Mesendoderm (in vitro differentiated cells): ENCODE measurements at regions not wholly inside any gene's neighbourhood (a gene's known extent, or its start where the extent isn't known, plus 50 kb on each side); places are given as distances from the start of the nearest gene placed in this dataset.
"Not testable (repeated sequence)": the region's sequence is repeated elsewhere in the genome, so short reads cannot be mapped to it uniquely, and the experiment has no call there.

Experiments used
- DNase-seq: peaks from one replicate; pipeline ENCODE4 v3.0.0; 2013
- H2AK5ac ChIP-seq: 2 replicates; pipeline ENCODE4 v1.6.1; 2013; ENCODE audit warnings: low read length, inconsistent platforms
- H2BK120ac ChIP-seq: 2 replicates; pipeline ENCODE4 v1.6.1; 2013; ENCODE audit warnings: low read depth, mild to moderate bottlenecking, low read length, moderate library complexity, mixed read lengths
- H2BK15ac ChIP-seq: replicated peaks from 2 replicates; pipeline ENCODE4 v1.6.1; 2013; ENCODE audit warnings: low read depth, mild to moderate bottlenecking, moderate library complexity
- H2BK5ac ChIP-seq: 2 replicates; pipeline ENCODE4 v1.6.1; 2013; ENCODE audit warnings: low read length, inconsistent platforms
- H3K18ac ChIP-seq: 2 replicates; pipeline ENCODE4 v1.6.1; 2013; ENCODE audit warnings: mild to moderate bottlenecking, low read length, mixed read lengths
- H3K23ac ChIP-seq: one replicate; pipeline ENCODE4 v1.6.1; 2013; ENCODE audit warnings: low read length
- H3K27ac ChIP-seq: 2 replicates; pipeline ENCODE4 v1.5.1; 2013; ENCODE audit warnings: low read depth, mild to moderate bottlenecking, inconsistent platforms, low read length, moderate library complexity
- H3K27me3 ChIP-seq: 2 replicates; pipeline ENCODE4 v1.6.1; 2013; ENCODE audit warnings: low read length, control low read depth, mild to moderate bottlenecking, inconsistent platforms; ENCODE audit not compliant: insufficient read depth, poor library complexity
- H3K36me3 ChIP-seq: 2 replicates; pipeline ENCODE4 v1.6.1; 2013; ENCODE audit warnings: low read length, inconsistent platforms; ENCODE audit not compliant: control insufficient read depth, insufficient read depth
- H3K4ac ChIP-seq: one replicate; pipeline ENCODE4 v1.6.1; 2013; ENCODE audit warnings: low read depth, mild to moderate bottlenecking, low read length, moderate library complexity
- H3K4me1 ChIP-seq: 2 replicates; pipeline ENCODE4 v1.6.1; 2013; ENCODE audit warnings: low read depth, low read length, inconsistent platforms; ENCODE audit not compliant: control insufficient read depth
- H3K4me2 ChIP-seq: 2 replicates; pipeline ENCODE4 v1.6.1; 2013; ENCODE audit warnings: low read length
- H3K4me3 ChIP-seq: 2 replicates; pipeline ENCODE4 v1.5.1; 2013; ENCODE audit warnings: mild to moderate bottlenecking, low read length
- H3K56ac ChIP-seq: one replicate; pipeline ENCODE4 v1.6.1; 2013; ENCODE audit warnings: low read length
- H3K79me1 ChIP-seq: 2 replicates; pipeline ENCODE4 v1.6.1; 2013; ENCODE audit warnings: low read length, inconsistent platforms
- H3K79me2 ChIP-seq: 2 replicates; pipeline ENCODE4 v1.6.1; 2013; ENCODE audit warnings: mild to moderate bottlenecking, low read length; ENCODE audit not compliant: control insufficient read depth, insufficient read depth
- H3K9ac ChIP-seq: 2 replicates; pipeline ENCODE4 v1.6.1; 2013; ENCODE audit warnings: low read length, inconsistent platforms
- H4K5ac ChIP-seq: one replicate; pipeline ENCODE4 v1.6.1; 2013; ENCODE audit warnings: low read length
- H4K8ac ChIP-seq: one replicate; pipeline ENCODE4 v1.6.1; 2013; ENCODE audit warnings: low read depth, mild to moderate bottlenecking, control low read depth, low read length, moderate library complexity
- WGBS: extraction: QIAGEN DNeasy Blood & Tissue Kit; methylation state at CpG from one replicate; pipeline ENCODE4 v1.1.7; 2013; ENCODE audit warnings: low lambda C conversion rate, missing lambda C conversion rate; ENCODE audit not compliant: insufficient coverage; ENCODE audit errors: extremely low coverage; 5-methylcytosine and 5-hydroxymethylcytosine counted together

DNA sequence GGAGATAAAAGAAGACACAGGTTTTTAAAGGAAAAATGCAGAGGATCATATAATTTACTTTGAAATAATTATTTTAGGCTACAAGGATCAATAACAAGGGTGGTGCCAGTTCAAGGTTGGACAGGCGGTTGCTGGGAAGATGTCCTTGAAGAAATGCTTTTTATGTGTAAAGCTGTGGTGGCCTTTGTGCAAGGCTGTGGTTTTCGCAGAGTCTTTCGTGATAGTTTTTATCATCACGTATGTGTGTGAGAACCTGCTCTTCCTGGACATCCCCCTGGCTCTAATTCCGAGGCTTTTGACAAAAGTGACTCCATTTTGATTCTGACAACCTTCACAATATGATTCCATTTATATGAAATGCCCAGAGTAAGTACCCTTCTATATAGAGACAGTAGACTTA lies 85.8 kb upstream of the COG2 start:
- Histone ChIP-seq H3K56ac (no peak overlapping the region), H3K27ac (no peak overlapping the region), H3K23ac (no peak overlapping the region), H4K5ac (no peak overlapping the region), H3K27me3 (no peaks in the 10 kb centered on the region), H3K4me2 (no peak overlapping the region), H2BK120ac (no peak overlapping the region), H3K4ac (no peak overlapping the region), H3K9ac (no peak overlapping the region), H4K8ac (no peak overlapping the region), H2AK5ac (no peak overlapping the region), H3K4me1 (no peaks in the 10 kb centered on the region), H2BK15ac (no peak overlapping the region), H2BK5ac (no peak overlapping the region), H3K79me2 (no peaks in the 10 kb centered on the region), H3K79me1 (no peaks in the 10 kb centered on the region), H3K4me3 (no peak overlapping the region), H3K36me3 (no peaks in the 10 kb centered on the region), H3K18ac (no peak overlapping the region)
- no CpG with 5 or more reads among the region's 5 CpGs for WGBS
- DNase-seq, result no peak

GRCh38 chr1:230555814-230556213 lies 86.5 kb upstream of the COG2 start:
- Histone ChIP-seq H3K18ac (no peak overlapping the region), H3K56ac (no peak overlapping the region), H3K4me1 (no peaks in the 10 kb centered on the region), H3K4me2 (no peak overlapping the region), H3K79me2 (no peaks in the 10 kb centered on the region), H3K27me3 (no peaks in the 10 kb centered on the region), H4K5ac (no peak overlapping the region), H3K79me1 (no peaks in the 10 kb centered on the region), H3K36me3 (no peaks in the 10 kb centered on the region), H2BK15ac (no peak overlapping the region), H2BK120ac (no peak overlapping the region), H2BK5ac (no peak overlapping the region), H4K8ac (no peak overlapping the region), H3K9ac (no peak overlapping the region), H3K23ac (no peak overlapping the region), H3K4me3 (no peak overlapping the region), H3K27ac (no peak overlapping the region), H2AK5ac (no peak overlapping the region), H3K4ac (no peak overlapping the region)
- WGBS, result no CpG with 5 or more reads among the region's 1 CpG
- DNase-seq, result no peak

- no peak overlapping the region for H3K56ac ChIP-seq
- H2BK15ac ChIP-seq, result no peak overlapping the region
- H3K27ac ChIP-seq, result no peak overlapping the region
- H3K27me3 ChIP-seq, result no peaks in the 10 kb centered on the region
- no peak overlapping the region for H3K4ac ChIP-seq
- H3K4me3 ChIP-seq, result no peak overlapping the region
- no peaks in the 10 kb centered on the region for H3K36me3 ChIP-seq
- WGBS, result no CpG with 5 or more reads among the region's 2 CpGs
- no peak overlapping the region for H2AK5ac ChIP-seq
- no peaks in the 10 kb centered on the region for H3K4me1 ChIP-seq
- H4K5ac ChIP-seq, result no peak overlapping the region
- H3K9ac ChIP-seq, result no peak overlapping the region
- H4K8ac ChIP-seq, result no peak overlapping the region
- H3K18ac ChIP-seq, result no peak overlapping the region
- H3K4me2 ChIP-seq, result no peak overlapping the region
- no peaks in the 10 kb centered on the region for H3K79me2 ChIP-seq
- no peaks in the 10 kb centered on the region for H3K79me1 ChIP-seq
- no peak overlapping the region for H3K23ac ChIP-seq
- H2BK5ac ChIP-seq, result no peak overlapping the region
- H2BK120ac ChIP-seq, result no peak overlapping the region
- DNase-seq, result no peak
These were observed 89.4 kb upstream of the COG2 start for GRCh38 chr1:230552880-230553279.

DNA sequence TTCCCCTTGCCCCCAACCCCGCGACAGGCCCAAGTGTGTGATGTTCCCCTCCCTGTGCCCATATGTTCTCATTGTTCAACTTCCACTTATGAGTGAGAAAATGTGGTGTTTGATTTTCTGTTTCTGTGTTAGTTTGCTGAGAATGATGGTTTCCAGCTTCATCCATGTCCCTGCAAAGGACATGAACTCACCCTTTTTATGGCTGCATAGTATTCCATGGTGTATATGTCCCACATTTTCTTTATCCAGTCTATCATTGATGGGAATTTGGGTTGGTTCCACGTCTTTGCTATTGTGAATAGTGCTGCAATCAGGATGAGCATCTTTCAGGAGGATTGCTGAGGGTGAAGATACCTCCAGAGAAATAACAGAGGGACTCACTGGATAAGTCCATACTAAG lies 91.3 kb upstream of the COG2 start:
- H3K4me3 ChIP-seq, H3K56ac ChIP-seq, H2BK5ac ChIP-seq, H2AK5ac ChIP-seq, H3K9ac ChIP-seq, H3K27me3 ChIP-seq, H4K5ac ChIP-seq, H3K4ac ChIP-seq, H3K4me2 ChIP-seq, DNase-seq, H2BK120ac ChIP-seq, H3K23ac ChIP-seq, H3K18ac ChIP-seq, H3K36me3 ChIP-seq, H3K79me2 ChIP-seq, H3K79me1 ChIP-seq, H2BK15ac ChIP-seq, H3K4me1 ChIP-seq, H4K8ac ChIP-seq, H3K27ac ChIP-seq: not testable (repeated sequence)
- WGBS, result no CpG with 5 or more reads among the region's 3 CpGs

GRCh38 chr1:230550428-230550827 lies 91.9 kb upstream of the COG2 start:
- H3K4ac ChIP-seq, result no peak overlapping the region
- no peak for DNase-seq
- H4K8ac ChIP-seq, result no peak overlapping the region
- H3K18ac ChIP-seq, result no peak overlapping the region
- H3K4me2 ChIP-seq, result no peak overlapping the region
- no peak overlapping the region for H3K23ac ChIP-seq
- H2BK15ac ChIP-seq, result no peak overlapping the region
- no peak overlapping the region for H3K56ac ChIP-seq
- H3K79me2 ChIP-seq, result no peaks in the 10 kb centered on the region
- H3K79me1 ChIP-seq, result no peaks in the 10 kb centered on the region
- no peak overlapping the region for H2AK5ac ChIP-seq
- H3K27ac ChIP-seq, result no peak overlapping the region
- no peaks in the 10 kb centered on the region for H3K4me1 ChIP-seq
- no CpG with 5 or more reads among the region's 1 CpG for WGBS
- no peak overlapping the region for H3K9ac ChIP-seq
- no peaks in the 10 kb centered on the region for H3K27me3 ChIP-seq
- H2BK5ac ChIP-seq, result no peak overlapping the region
- no peaks in the 10 kb centered on the region for H3K36me3 ChIP-seq
- no peak overlapping the region for H4K5ac ChIP-seq
- H3K4me3 ChIP-seq, result no peak overlapping the region
- no peak overlapping the region for H2BK120ac ChIP-seq

- Histone ChIP-seq H3K23ac (no peak overlapping the region), H4K5ac (no peak overlapping the region), H3K4me1 (no peaks in the 10 kb centered on the region), H3K4me3 (no peak overlapping the region), H3K79me1 (no peaks in the 10 kb centered on the region), H3K4ac (no peak overlapping the region), H2AK5ac (no peak overlapping the region), H3K18ac (no peak overlapping the region), H4K8ac (no peak overlapping the region), H3K56ac (no peak overlapping the region), H2BK15ac (no peak overlapping the region), H3K9ac (no peak overlapping the region), H3K27me3 (no peaks in the 10 kb centered on the region), H2BK120ac (no peak overlapping the region), H3K27ac (no peak overlapping the region), H3K36me3 (no peaks in the 10 kb centered on the region), H3K4me2 (no peak overlapping the region), H2BK5ac (no peak overlapping the region), H3K79me2 (no peaks in the 10 kb centered on the region)
- no peak for DNase-seq
- no CpG with 5 or more reads among the region's 1 CpG for WGBS
These were observed 92.7 kb upstream of the COG2 start for GRCh38 chr1:230549625-230550024.
